Activated CD8-positive, alpha-beta memory T cell treated with anti-CD3 and anti-CD28 coated beads, Interleukin-2, amount 50 U/mL, for 48 hours (primary cell): ENCODE measurements at regions not wholly inside any gene's neighbourhood (a gene's known extent, or its start where the extent isn't known, plus 50 kb on each side); places are given as distances from the start of the nearest gene placed in this dataset.

Experiments used
- DNase-seq: peaks from one replicate; pipeline ENCODE4 v3.0.0-alpha.2; 2020

GRCh38 chr5:37906416-37906815, 66.6 kb upstream of the GDNF start:
- no peak for DNase-seq

DNA sequence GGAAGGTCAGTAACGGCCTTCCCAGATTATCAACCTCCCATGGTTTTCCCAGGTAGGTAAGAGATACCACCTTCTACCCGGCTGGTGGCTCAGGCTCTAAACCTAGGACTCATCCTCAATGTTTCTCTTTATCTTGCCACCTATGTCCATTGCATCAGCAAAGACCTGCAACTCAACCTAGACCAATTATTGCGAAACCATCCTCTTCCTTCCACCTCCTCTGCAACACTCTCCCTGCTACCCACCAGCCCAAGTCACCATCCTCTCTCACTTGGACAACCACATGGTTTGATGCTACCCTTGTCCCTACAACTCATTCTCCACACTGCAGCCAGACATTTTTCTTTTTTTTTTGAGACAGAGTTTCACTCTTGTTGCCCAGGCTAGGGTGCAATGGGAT, 65.4 kb upstream of the GDNF start:
- no peak for DNase-seq

- no peak for DNase-seq
Measured at GRCh38 chr5:37902323-37902722, 62.5 kb upstream of the GDNF start.

DNA sequence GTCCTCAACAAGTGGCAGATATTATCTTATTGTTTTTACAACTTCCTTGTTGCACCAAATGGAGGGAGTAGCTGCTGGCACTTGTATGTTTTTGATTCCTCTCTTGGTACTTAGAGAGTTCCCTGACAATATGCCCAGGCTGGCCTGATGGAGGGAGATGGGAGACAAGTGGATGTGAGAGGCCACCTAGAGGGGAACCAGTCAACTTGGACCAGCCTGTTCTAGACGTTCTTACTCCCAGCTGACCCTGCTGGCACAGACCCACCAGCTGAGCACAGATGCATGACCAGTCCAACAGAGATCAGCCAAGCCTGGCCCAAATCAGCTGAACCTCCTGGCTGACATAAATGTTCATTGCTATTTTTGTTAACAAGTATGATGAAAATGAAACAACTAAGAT, 60.9 kb upstream of the GDNF start:
- no peak for DNase-seq

DNA sequence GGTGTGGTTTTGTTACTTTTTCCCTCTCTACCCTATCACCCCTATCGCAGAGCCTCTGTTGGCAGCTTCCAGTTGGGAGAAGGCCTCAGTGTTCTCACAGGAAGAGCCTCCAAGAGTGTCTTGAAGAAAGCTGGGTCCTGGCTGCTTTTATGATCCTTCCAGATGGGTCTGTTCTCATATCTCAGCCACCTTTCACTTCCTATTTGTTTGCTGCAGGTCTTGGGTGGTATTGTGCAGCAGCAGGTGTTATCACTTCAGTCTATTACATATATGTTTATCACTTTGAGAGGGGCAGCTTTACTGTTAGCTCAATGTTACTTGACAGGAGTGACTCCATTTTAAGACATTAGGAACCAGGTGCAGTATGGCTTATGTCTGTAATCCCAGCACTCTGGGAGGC, 59.2 kb upstream of the GDNF start:
- no peak for DNase-seq

DNA sequence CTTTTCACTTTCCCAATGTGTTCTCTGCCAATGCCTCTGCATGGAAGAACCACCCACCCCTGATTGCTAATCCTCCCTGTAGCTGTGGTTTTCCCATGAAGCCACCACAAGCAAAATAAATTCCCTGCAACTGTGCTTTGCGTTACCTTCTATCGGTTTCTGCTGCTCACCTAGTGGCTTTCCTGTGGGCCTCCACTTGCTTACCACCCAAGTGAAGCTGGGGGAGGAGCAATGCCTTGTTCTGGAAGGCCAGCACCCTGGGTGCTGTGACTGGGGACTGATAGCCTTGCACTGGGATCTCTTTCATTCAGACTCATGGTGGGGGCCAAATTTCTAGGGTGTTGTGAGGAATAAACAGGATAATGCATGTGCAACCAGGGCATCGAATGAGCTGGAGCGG, 56.3 kb upstream of the GDNF start:
- DNase-seq, result no peak

DNA sequence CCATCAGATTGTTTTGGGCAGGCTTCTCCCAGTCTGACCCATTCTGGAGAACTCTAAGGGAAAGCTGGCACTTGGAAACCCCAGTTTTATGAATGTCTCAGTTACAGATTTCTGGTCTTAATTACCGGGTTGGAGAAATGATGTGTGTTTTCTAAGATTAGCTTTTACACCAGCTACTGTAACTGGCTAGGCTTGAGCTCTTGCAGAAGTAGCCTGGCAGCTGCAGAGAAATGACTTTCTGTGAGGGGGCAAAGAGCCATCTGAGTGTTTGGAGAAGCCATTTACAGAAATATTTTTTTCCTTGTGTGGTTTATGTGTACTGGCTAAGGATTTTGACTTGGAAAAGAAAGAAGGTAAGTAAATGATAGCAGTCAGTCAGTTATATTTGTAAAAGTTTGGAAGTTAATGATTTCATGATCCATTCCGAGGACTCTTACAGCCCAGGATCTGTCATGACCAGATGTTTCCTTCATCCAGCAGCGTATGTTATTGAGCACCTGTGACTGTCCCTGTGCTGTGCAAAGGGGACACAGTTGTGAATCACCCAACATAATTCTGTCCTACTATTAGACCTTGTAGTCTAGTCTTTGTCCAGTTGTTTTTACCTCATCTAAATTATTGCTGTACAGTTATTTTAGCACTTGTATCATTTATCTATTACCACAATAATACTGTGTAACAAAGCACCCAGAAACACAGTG, 53.7 kb upstream of the GDNF start:
- no peak for DNase-seq

DNA sequence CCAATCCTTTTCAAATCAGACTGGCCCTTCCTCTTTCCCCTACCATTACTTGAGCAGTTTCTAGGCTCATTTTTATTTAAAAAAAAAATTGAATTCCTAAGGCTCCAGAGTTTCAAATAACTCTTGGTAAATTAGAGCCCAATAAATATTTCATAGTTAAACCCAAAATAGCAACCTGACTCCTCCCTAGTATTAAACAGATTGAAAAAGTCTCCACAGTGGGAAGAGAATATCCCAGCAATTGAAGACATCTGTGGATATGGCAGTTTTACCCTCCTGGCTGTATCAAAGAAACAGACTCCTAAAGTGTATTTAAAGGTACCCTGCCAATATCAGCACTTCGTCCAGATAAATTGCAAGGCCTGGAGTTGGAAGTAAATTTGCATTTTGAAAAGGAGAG, 52.7 kb upstream of the GDNF start:
- no peak for DNase-seq

DNA sequence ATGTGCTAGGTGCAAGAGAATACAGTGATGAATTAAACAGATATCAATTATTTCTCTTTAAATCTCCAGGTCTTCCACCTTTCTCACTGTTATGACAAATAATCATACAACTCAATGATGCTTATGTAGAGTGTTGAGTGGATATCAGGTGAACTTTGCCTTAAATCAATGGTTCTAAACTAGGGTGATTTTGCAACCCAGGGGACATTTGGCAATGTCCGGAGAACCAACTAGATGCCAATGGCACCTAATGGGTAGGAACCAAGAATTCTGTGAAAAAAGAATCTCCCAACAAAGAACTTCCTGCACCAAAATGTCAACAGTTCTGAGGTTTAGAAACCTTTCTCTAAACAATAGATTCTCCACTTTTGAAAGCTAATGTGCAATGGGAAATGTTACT, 52.0 kb upstream of the GDNF start:
- no peak for DNase-seq

GRCh38 chr5:37889612-37890317, 49.9 kb upstream of the GDNF start:
- no peak for DNase-seq
